Choroid plexus epithelial cell (primary cell): ENCODE measurements at regions not wholly inside any gene's neighbourhood (a gene's known extent, or its start where the extent isn't known, plus 50 kb on each side); places are given as distances from the start of the nearest gene placed in this dataset.

Experiments used
- DNase-seq: peaks from one replicate; pipeline ENCODE4 v3.0.0-alpha.2; 2010; ENCODE audit warnings: low read depth
- H3K4me3 ChIP-seq: 2 replicates; pipeline ENCODE4 v1.5.1; 2011; ENCODE audit warnings: low read depth, mild to moderate bottlenecking, control low read depth, low read length, moderate library complexity
- CTCF ChIP-seq: conservative IDR thresholded peaks from 2 replicates; pipeline ENCODE4 v1.5.1; 2011; ENCODE audit warnings: low read depth, mild to moderate bottlenecking, control low read depth, inconsistent platforms, low read length, moderate library complexity

GRCh38 chr5:51582871-51583394 is 199.7 kb downstream of the ISL1 start:
- no peak for DNase-seq
- H3K4me3 ChIP-seq, result no peak overlapping the region
- TF ChIP-seq CTCF, result no peak

GRCh38 chr5:51598026-51598425 is 214.8 kb downstream of the ISL1 start:
- DNase-seq, result no peak
- no peak overlapping the region for H3K4me3 ChIP-seq
- TF ChIP-seq CTCF, result no peak

GRCh38 chr5:51599587-51599986 is 216.3 kb downstream of the ISL1 start:
- TF ChIP-seq CTCF, result no peak
- no peak overlapping the region for H3K4me3 ChIP-seq
- DNase-seq, result no peak

GRCh38 chr5:51604324-51604723 is 221.1 kb downstream of the ISL1 start:
- no peak overlapping the region for H3K4me3 ChIP-seq
- no peak for DNase-seq
- TF ChIP-seq CTCF, result no peak

- no peak for DNase-seq
- no peak overlapping the region for H3K4me3 ChIP-seq
- TF ChIP-seq CTCF, result no peak
Measured at GRCh38 chr5:51606921-51607320, 223.7 kb downstream of the ISL1 start.

- DNase-seq, result no peak
- no peak for TF ChIP-seq CTCF
- no peak overlapping the region for H3K4me3 ChIP-seq
Measured at GRCh38 chr5:51618234-51618633, 235.0 kb downstream of the ISL1 start.

- TF ChIP-seq CTCF, result no peak
- no peak overlapping the region for H3K4me3 ChIP-seq
Measured at GRCh38 chr5:51621156-51621555, 237.9 kb downstream of the ISL1 start.

More at GRCh38 chr5:51621156-51621555, 237.9 kb downstream of the ISL1 start:
- no peak for DNase-seq
